ENCODE measurements at regions not wholly inside any gene's neighbourhood (a gene's known extent, or its start where the extent isn't known, plus 50 kb on each side); places are given as distances from the start of the nearest gene placed in this dataset.

DNA sequence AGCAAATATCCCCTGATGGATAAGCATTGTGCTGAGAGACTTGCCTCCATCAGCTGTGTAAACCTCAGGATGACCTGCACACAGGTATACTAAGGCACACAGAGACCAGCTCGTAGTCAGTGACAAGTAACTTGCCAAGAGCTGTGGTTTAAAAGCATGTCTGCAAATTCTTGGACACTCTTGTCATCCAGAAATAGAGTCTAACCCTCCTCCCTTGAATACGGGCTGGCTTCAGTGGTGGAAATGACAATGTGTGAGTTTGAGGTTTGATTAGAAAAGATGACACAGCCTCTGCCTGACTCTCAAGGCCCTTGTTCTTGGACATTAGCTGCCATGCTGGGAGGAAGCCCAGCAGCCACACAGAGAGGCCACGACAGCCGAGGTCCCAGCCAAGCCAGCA, 114.4 kb downstream of the GADD45G start:
- TF ChIP-seq CTCF (IDR thresholded peaks at IDR 0.05) = no peak
- no peak for TF ChIP-seq POLR2A (IDR thresholded peaks at IDR 0.05)
- TF ChIP-seq POLR2AphosphoS5 (IDR thresholded peaks at IDR 0.05) = no peak

Measured in suprapubic skin (tissue), 4 donors.